Mammary epithelial cell (primary cell): ENCODE measurements at regions not wholly inside any gene's neighbourhood (a gene's known extent, or its start where the extent isn't known, plus 50 kb on each side); places are given as distances from the start of the nearest gene placed in this dataset.

ENCODE experiments used
- CTCF ChIP-seq, 2 donors: IDR thresholded peaks in 1 of 2; conservative IDR thresholded peaks in 1 of 2; 2 replicates each; pipeline ENCODE4 v1.5.1; 2011 to 2012; ENCODE audit warnings: inconsistent platforms in 2 of 2, low read length in 2 of 2, mild to moderate bottlenecking in 2 of 2, control low read depth in 1 of 2, low read depth in 1 of 2; ENCODE audit not compliant: insufficient read depth in 1 of 2; ENCODE audit errors: extremely low read depth in 1 of 2
- EZH2 ChIP-seq: IDR thresholded peaks from 2 replicates; pipeline ENCODE4 v1.6.1; 2012; ENCODE audit warnings: low read length, inconsistent platforms, borderline replicate concordance

- TF ChIP-seq EZH2 (no peak), CTCF (conservative IDR thresholded peaks at IDR 0.05 in 1 of 2, IDR thresholded peaks at IDR 0.05 in 1 of 2; ENCODE audit: extremely low read depth in 1 of 2, insufficient read depth in 1 of 2, low read depth in 1 of 2, low read length in 2 of 2) (no peak)
Measured at GRCh38 chr6:114764866-114765265, 422.0 kb upstream of the HS3ST5 start.
